Duodenal mucosa (tissue), 2 donors: ENCODE measurements at regions not wholly inside any gene's neighbourhood (a gene's known extent, or its start where the extent isn't known, plus 50 kb on each side); places are given as distances from the start of the nearest gene placed in this dataset.
"Not testable (repeated sequence)": the region's sequence is repeated elsewhere in the genome, so short reads cannot be mapped to it uniquely, and the experiment has no call there.

Experiments
- H3K27ac ChIP-seq: one replicate; pipeline ENCODE4 v1.7.0; 2013; ENCODE audit warnings: low read depth, low read length
- H3K27me3 ChIP-seq, 2 donors: one replicate each; pipeline ENCODE4 v1.7.0; 2013; ENCODE audit warnings: low read length in 2 of 2, control low read depth in 1 of 2; ENCODE audit not compliant: insufficient read depth in 2 of 2, control insufficient read depth in 1 of 2
- H3K36me3 ChIP-seq, 2 donors: one replicate each; pipeline ENCODE4 v1.7.0; 2013; ENCODE audit warnings: low read length in 2 of 2, control low read depth in 1 of 2; ENCODE audit not compliant: insufficient read depth in 2 of 2, control insufficient read depth in 1 of 2
- H3K4me1 ChIP-seq, 2 donors: one replicate each; pipeline ENCODE4 v1.7.0; 2013; ENCODE audit warnings: low read length in 2 of 2, control low read depth in 1 of 2; ENCODE audit not compliant: insufficient read depth in 2 of 2, control insufficient read depth in 1 of 2
- H3K4me3 ChIP-seq, 2 donors: one replicate each; pipeline ENCODE4 v1.7.0; 2013; ENCODE audit warnings: low read length in 2 of 2, low read depth in 1 of 2
- H3K9ac ChIP-seq, 2 donors: one replicate each; pipeline ENCODE4 v1.7.0; 2013; ENCODE audit warnings: low read length in 2 of 2, low read depth in 1 of 2
- H3K9me3 ChIP-seq, 2 donors: one replicate each; pipeline ENCODE4 v1.7.0; 2013; ENCODE audit warnings: low read length in 2 of 2, control low read depth in 1 of 2; ENCODE audit not compliant: control insufficient read depth in 1 of 2

GRCh38 chr19:21613201-21613600, 107.8 kb downstream of the ZNF429 start:
- not testable (repeated sequence) for H3K27ac ChIP-seq, H3K4me3 ChIP-seq, H3K36me3 ChIP-seq, H3K9me3 ChIP-seq, H3K27me3 ChIP-seq, H3K4me1 ChIP-seq, H3K9ac ChIP-seq

GRCh38 chr19:21612403-21612872, 107.0 kb downstream of the ZNF429 start:
- H3K27ac ChIP-seq = no peak overlapping the region
- H3K4me1 ChIP-seq = no peaks in the 10 kb centered on the region

DNA sequence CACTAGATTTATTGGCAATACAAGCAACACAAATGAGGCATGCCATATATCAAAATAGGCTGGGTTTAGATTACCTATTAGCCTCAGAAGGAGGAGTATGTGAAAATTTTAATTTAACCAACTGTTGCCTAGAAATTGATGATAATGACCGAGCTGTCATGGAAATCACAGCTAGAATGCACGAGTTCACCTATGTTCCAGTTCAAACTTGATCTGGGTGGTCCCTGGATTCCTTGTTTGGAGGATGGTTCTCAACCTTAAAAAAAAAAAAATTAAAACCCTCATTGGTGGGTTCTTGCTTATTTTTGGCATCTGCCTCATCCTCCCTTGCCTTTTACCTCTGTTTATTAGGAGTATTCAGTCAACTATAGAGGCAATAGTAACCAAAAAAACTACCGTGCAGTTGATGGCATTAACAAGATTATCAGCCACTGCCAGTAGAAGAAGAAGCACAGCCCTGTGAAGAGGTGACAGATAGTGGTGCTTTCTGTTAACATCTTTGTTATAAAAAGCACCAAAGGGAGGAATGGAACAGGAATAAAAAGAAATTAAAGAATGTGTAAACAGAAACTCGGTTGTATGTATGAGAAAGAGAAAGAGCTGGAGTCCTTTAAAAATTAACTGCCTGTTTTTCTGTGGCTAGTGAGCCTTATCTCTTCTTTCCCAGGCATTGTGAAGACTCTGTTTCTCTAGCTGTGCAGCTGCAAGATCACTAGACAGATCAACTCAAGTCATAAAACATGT, 106.4 kb downstream of the ZNF429 start:
- Histone ChIP-seq H3K27ac (no peak overlapping the region), H3K27me3 (no peaks in the 10 kb centered on the region), H3K4me3 (no peak overlapping the region), H3K4me1 (no peaks in the 10 kb centered on the region), H3K36me3 (no peaks in the 10 kb centered on the region), H3K9me3 (peaks cover 0 to 5% of the 10 kb centered on the region in 2 donors), H3K9ac (no peak overlapping the region)

More at GRCh38 chr19:21612403-21612872, 107.0 kb downstream of the ZNF429 start:
- H3K9ac ChIP-seq = no peak overlapping the region
- no peaks in the 10 kb centered on the region for H3K27me3 ChIP-seq
- H3K36me3 ChIP-seq = no peaks in the 10 kb centered on the region
- peaks cover 0 to 5% of the 10 kb centered on the region in 2 donors for H3K9me3 ChIP-seq
- no peak overlapping the region for H3K4me3 ChIP-seq

- H3K4me1 ChIP-seq = no peaks in the 10 kb centered on the region
- no peak overlapping the region for H3K27ac ChIP-seq
- H3K4me3 ChIP-seq = no peak overlapping the region
These were observed 105.4 kb downstream of the ZNF429 start for GRCh38 chr19:21610787-21611186.

GRCh38 chr19:21610341-21610740, 104.9 kb downstream of the ZNF429 start:
- Histone ChIP-seq H3K4me3 (no peak overlapping the region), H3K27me3 (no peaks in the 10 kb centered on the region), H3K36me3 (no peaks in the 10 kb centered on the region)

More at GRCh38 chr19:21610787-21611186, 105.4 kb downstream of the ZNF429 start:
- no peak overlapping the region for H3K9ac ChIP-seq
- H3K27me3 ChIP-seq = no peaks in the 10 kb centered on the region
- peaks cover 0 to 5% of the 10 kb centered on the region in 2 donors for H3K9me3 ChIP-seq
- H3K36me3 ChIP-seq = no peaks in the 10 kb centered on the region

GRCh38 chr19:21608571-21608970, 103.2 kb downstream of the ZNF429 start:
- H3K4me3 ChIP-seq = no peak overlapping the region
- H3K27ac ChIP-seq = no peak overlapping the region

More at GRCh38 chr19:21610341-21610740, 104.9 kb downstream of the ZNF429 start:
- no peak overlapping the region for H3K27ac ChIP-seq
- H3K9ac ChIP-seq = no peak overlapping the region
- no peaks in the 10 kb centered on the region for H3K4me1 ChIP-seq
- peaks cover 0 to 5% of the 10 kb centered on the region in 2 donors for H3K9me3 ChIP-seq

GRCh38 chr19:21607449-21607848, 102.0 kb downstream of the ZNF429 start:
- H3K27ac ChIP-seq = no peak overlapping the region
- H3K9me3 ChIP-seq = no peaks in the 10 kb centered on the region
- H3K27me3 ChIP-seq = no peaks in the 10 kb centered on the region

More at GRCh38 chr19:21608571-21608970, 103.2 kb downstream of the ZNF429 start:
- Histone ChIP-seq H3K4me1 (peaks cover 5 to 12% of the 10 kb centered on the region in 2 donors), H3K36me3 (no peaks in the 10 kb centered on the region), H3K9me3 (peaks cover 0 to 2% of the 10 kb centered on the region in 2 donors), H3K27me3 (no peaks in the 10 kb centered on the region), H3K9ac (no peak overlapping the region)

GRCh38 chr19:21607011-21607410, 101.6 kb downstream of the ZNF429 start:
- not testable (repeated sequence) for H3K4me3 ChIP-seq, H3K9me3 ChIP-seq, H3K9ac ChIP-seq, H3K27me3 ChIP-seq, H3K27ac ChIP-seq, H3K36me3 ChIP-seq
- H3K4me1 ChIP-seq = peaks cover 12 to 19% of the 10 kb centered on the region in 2 donors

More at GRCh38 chr19:21607449-21607848, 102.0 kb downstream of the ZNF429 start:
- Histone ChIP-seq H3K4me1 (peaks cover 12 to 19% of the 10 kb centered on the region in 2 donors), H3K4me3 (no peak overlapping the region), H3K9ac (no peak overlapping the region), H3K36me3 (no peaks in the 10 kb centered on the region)

DNA sequence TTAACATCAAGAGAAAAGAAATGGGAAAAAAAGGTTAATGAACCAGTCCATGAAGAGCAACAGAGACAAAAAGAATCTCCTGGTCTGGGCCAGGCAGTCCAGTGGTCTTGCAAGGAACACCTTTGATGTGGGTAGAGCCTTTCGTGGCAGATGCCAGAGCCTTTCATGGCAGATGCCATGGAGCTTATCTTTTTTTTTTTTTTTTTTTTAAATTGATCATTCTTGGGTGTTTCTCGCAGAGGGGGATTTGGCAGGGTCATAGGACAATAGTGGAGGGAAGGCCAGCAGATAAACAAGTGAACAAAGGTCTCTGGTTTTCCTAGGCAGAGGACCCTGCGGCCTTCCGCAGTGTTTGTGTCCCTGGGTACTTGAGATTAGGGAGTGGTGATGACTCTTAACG, 100.9 kb downstream of the ZNF429 start:
- H3K36me3 ChIP-seq, H3K4me3 ChIP-seq, H3K9me3 ChIP-seq, H3K27me3 ChIP-seq, H3K9ac ChIP-seq, H3K27ac ChIP-seq: not testable (repeated sequence)
- H3K4me1 ChIP-seq = peaks cover 12 to 19% of the 10 kb centered on the region in 2 donors

- Histone ChIP-seq H3K4me1 (peaks cover 12 to 19% of the 10 kb centered on the region in 2 donors), H3K27me3 (no peaks in the 10 kb centered on the region), H3K4me3 (peak overlapping the region; percentile 50 to 68), H3K9me3 (no peaks in the 10 kb centered on the region), H3K36me3 (no peaks in the 10 kb centered on the region), H3K27ac (no peak overlapping the region), H3K9ac (peak overlapping the region in 1 of 2 donors; percentile 41)
These were observed 99.6 kb downstream of the ZNF429 start for GRCh38 chr19:21604951-21605476.
